SK-N-SH (cell line): ENCODE measurements at regions not wholly inside any gene's neighbourhood (a gene's known extent, or its start where the extent isn't known, plus 50 kb on each side); places are given as distances from the start of the nearest gene placed in this dataset.

ENCODE experiments used
- CTCF ChIA-PET: fragments of 300-600, 350-600 bp; formaldehyde crosslinking; extraction: SDS; loops from one replicate; lab custom pipeline; 2021; lab: Yijun Ruan, JAX
- POLR2A ChIA-PET: fragments of 350-600 bp; sonication (Branson Sonifier 250); formaldehyde crosslinking; extraction: SDS; loops from one replicate; lab custom pipeline; 2020; ENCODE audit warnings: antibody characterized with exemption, inconsistent platforms; lab: Yijun Ruan, JAX
- DNase-seq: peaks from one replicate; pipeline ENCODE4 v3.0.0; 2012
- H2AFZ ChIP-seq: fragments of 200-600 bp; sonication (generic); 2 replicates; pipeline ENCODE4 v1.8.1; 2016; ENCODE audit warnings: antibody characterized with exemption, mild to moderate bottlenecking, low read depth
- H3F3A ChIP-seq: fragments of 200-600 bp; sonication (generic); replicated peaks from 2 replicates; pipeline ENCODE3; 2016; ENCODE audit warnings: antibody characterized with exemption, mild to moderate bottlenecking; ENCODE audit not compliant: insufficient read depth
- H3K27ac ChIP-seq, 2 experiments: fragments of 200-500 bp in 1 of 2; fragments of 200-600 bp in 1 of 2; sonication (Bioruptor generic) in 1 of 2; sonication (generic), shearing (Covaris generic) in 1 of 2; 2 replicates each; pipeline versions ENCODE4 v1.5.1 to v1.6.1; 2014 to 2016; ENCODE audit warnings: low read depth in 2 of 2, inconsistent platforms in 1 of 2, low read length in 1 of 2, mild to moderate bottlenecking in 1 of 2, mixed read lengths in 1 of 2
- H3K27me3 ChIP-seq: fragments of 200-600 bp; sonication (generic), shearing (Covaris generic); 2 replicates; pipeline ENCODE4 v1.6.1; 2016; ENCODE audit warnings: mixed run types; ENCODE audit not compliant: insufficient read depth
- H3K36me3 ChIP-seq, 2 experiments: fragments of 200-500 bp in 1 of 2; fragments of 200-600 bp in 1 of 2; sonication (Bioruptor generic) in 1 of 2; sonication (generic) in 1 of 2; replicated peaks in 1 of 2; 2 replicates each; pipeline versions ENCODE3 to v1.5.1; 2014 to 2016; ENCODE audit warnings: low read length in 1 of 2, mild to moderate bottlenecking in 1 of 2; ENCODE audit not compliant: insufficient read depth in 2 of 2, control insufficient read depth in 1 of 2
- H3K4me1 ChIP-seq, 2 experiments: fragments of 200-500 bp in 1 of 2; fragments of 200-600 bp in 1 of 2; sonication (Bioruptor generic) in 1 of 2; sonication (generic), shearing (Covaris generic) in 1 of 2; 2 replicates each; pipeline versions ENCODE4 v1.5.1 to v1.6.1; 2014 to 2016; ENCODE audit warnings: low read depth in 1 of 2, low read length in 1 of 2, mixed run types in 1 of 2; ENCODE audit not compliant: insufficient read depth in 2 of 2, control insufficient read depth in 1 of 2
- H3K4me2 ChIP-seq: fragments of 200-600 bp; sonication (generic), shearing (Covaris generic); 2 replicates; pipeline ENCODE4 v1.6.1; 2017; ENCODE audit warnings: mixed run types
- H3K4me3 ChIP-seq, 2 experiments: fragments of 200-500 bp in 1 of 2; fragments of 200-600 bp in 1 of 2; sonication (Bioruptor generic) in 1 of 2; sonication (generic), shearing (Covaris generic) in 1 of 2; 2 replicates each; pipeline versions ENCODE4 v1.5.1 to v1.8.1; 2014 to 2016; ENCODE audit warnings: low read depth in 2 of 2, inconsistent platforms in 1 of 2, low read length in 1 of 2, mild to moderate bottlenecking in 1 of 2, mixed read lengths in 1 of 2, moderate library complexity in 1 of 2
- H3K79me2 ChIP-seq: fragments of 200-600 bp; sonication (generic); 2 replicates; pipeline ENCODE4 v1.8.1; 2017; ENCODE audit warnings: mild to moderate bottlenecking; ENCODE audit not compliant: insufficient read depth
- H3K9ac ChIP-seq: fragments of 200-600 bp; sonication (generic); 2 replicates; pipeline ENCODE4 v1.6.1; 2017; ENCODE audit warnings: mixed run types
- H3K9me2 ChIP-seq: fragments of 200-600 bp; sonication (generic); 2 replicates; pipeline ENCODE4 v1.6.1; 2017; ENCODE audit warnings: mixed run types
- H3K9me3 ChIP-seq: fragments of 200-600 bp; sonication (generic); 2 replicates; pipeline ENCODE4 v1.6.1; 2017; ENCODE audit warnings: mixed run types, mild to moderate bottlenecking, moderate library complexity
- H4K20me1 ChIP-seq: fragments of 200-600 bp; sonication (generic); 2 replicates; pipeline ENCODE4 v1.6.1; 2017; ENCODE audit warnings: mild to moderate bottlenecking, mixed run types; ENCODE audit not compliant: insufficient read depth
- CTCF ChIP-seq: fragments of 200-600 bp; sonication (generic); IDR thresholded peaks from 2 replicates; pipeline ENCODE4 v1.6.1; 2017; ENCODE audit warnings: antibody characterized with exemption, mild to moderate bottlenecking, moderate library complexity
- FOSL2 ChIP-seq: IDR thresholded peaks from 2 replicates; pipeline ENCODE4 v1.4.0; 2012; ENCODE audit warnings: low read depth, mild to moderate bottlenecking, moderate library complexity, borderline replicate concordance
- MAX ChIP-seq: IDR thresholded peaks from 2 replicates; pipeline ENCODE4 v1.4.0; 2012; ENCODE audit warnings: low read depth
- NRF1 ChIP-seq: IDR thresholded peaks from 2 replicates; pipeline ENCODE4 v1.6.1; 2012; ENCODE audit warnings: low read depth, mild to moderate bottlenecking, low read length
- RFX5 ChIP-seq: IDR thresholded peaks from 2 replicates; pipeline ENCODE4 v1.6.1; 2012; ENCODE audit warnings: mild to moderate bottlenecking, improper control_type of control experiment, low read length
- TAF1 ChIP-seq: IDR thresholded peaks from 2 replicates; pipeline ENCODE4 v1.6.1; 2012; ENCODE audit warnings: low read depth, mild to moderate bottlenecking, low read length, moderate library complexity, borderline replicate concordance
- TCF12 ChIP-seq: IDR thresholded peaks from 2 replicates; pipeline ENCODE4 v1.4.0; 2012
- TEAD4 ChIP-seq: IDR thresholded peaks from 2 replicates; pipeline ENCODE4 v1.4.0; 2012; ENCODE audit warnings: mild to moderate bottlenecking, borderline replicate concordance; ENCODE audit not compliant: insufficient read depth
- YY1 ChIP-seq: IDR thresholded peaks from 2 replicates; pipeline ENCODE4 v1.4.0; 2012; ENCODE audit warnings: low read depth, mild to moderate bottlenecking
- ZBTB33 ChIP-seq: IDR thresholded peaks from 2 replicates; pipeline ENCODE4 v1.4.0; 2012; ENCODE audit warnings: low read depth, borderline replicate concordance
- WGBS: methylation state at CpG from one replicate; pipeline ENCODE4 v1.1.6; 2017; ENCODE audit warnings: low lambda C conversion rate; 5-methylcytosine and 5-hydroxymethylcytosine counted together

- Histone ChIP-seq H4K20me1 (no peaks in the 10 kb centered on the region), H3K9me3 (no peaks in the 10 kb centered on the region), H3K4me3 (no peak overlapping the region), H3K9ac (no peak overlapping the region), H3K4me2 (no peak overlapping the region), H3F3A (no peaks in the 10 kb centered on the region), H3K79me2 (no peaks in the 10 kb centered on the region), H3K4me1 (no peaks in the 10 kb centered on the region), H3K36me3 (no peaks in the 10 kb centered on the region), H2AFZ (no peak overlapping the region), H3K9me2 (no peaks in the 10 kb centered on the region), H3K27me3 (no peaks in the 10 kb centered on the region), H3K27ac (no peak overlapping the region)
- DNase-seq = no peak
- CTCF ChIA-PET = no interaction called here
- POLR2A ChIA-PET = no interaction called here
- TF ChIP-seq CTCF (no peak), ZBTB33 (no peak), MAX (no peak), NRF1 (no peak), FOSL2 (no peak), RFX5 (no peak), TCF12 (no peak), TEAD4 (no peak), YY1 (no peak), TAF1 (no peak)
- WGBS = 40% methylated on average over 15 of the region's 19 CpGs
Observed at GRCh38 chr10:124324856-124325632, 93.7 kb downstream of the OAT start.

GRCh38 chr10:124324451-124324850 is 94.3 kb downstream of the OAT start:
- Histone ChIP-seq H3K27me3 (no peaks in the 10 kb centered on the region), H4K20me1 (no peaks in the 10 kb centered on the region), H3F3A (no peaks in the 10 kb centered on the region), H3K4me1 (no peaks in the 10 kb centered on the region), H3K79me2 (no peaks in the 10 kb centered on the region), H3K4me3 (no peak overlapping the region), H3K36me3 (no peaks in the 10 kb centered on the region), H3K9me2 (no peaks in the 10 kb centered on the region), H3K4me2 (no peak overlapping the region), H3K9me3 (no peaks in the 10 kb centered on the region), H2AFZ (no peak overlapping the region), H3K27ac (no peak overlapping the region), H3K9ac (no peak overlapping the region)
- DNase-seq = no peak
- CTCF ChIA-PET = no interaction called here
- POLR2A ChIA-PET = no interaction called here
- TF ChIP-seq RFX5 = no peak
- WGBS = 44% methylated on average over 4 of the region's 6 CpGs
